ENCODE measurements at regions not wholly inside any gene's neighbourhood (a gene's known extent, or its start where the extent isn't known, plus 50 kb on each side); places are given as distances from the start of the nearest gene placed in this dataset.
A peak's percentile ranks its signal among the peaks of the same experiment; 100 is the strongest.

GRCh38 chr6:16907991-16908390 lies 146.7 kb upstream of the ATXN1 start:
- no peak for DNase-seq (ENCODE audit: extremely low read depth, low read depth)
- TF ChIP-seq CTCF (IDR thresholded peaks at IDR 0.05; ENCODE audit: low read depth, low read length): no peak

GRCh38 chr6:16904957-16905356 lies 143.7 kb upstream of the ATXN1 start:
- TF ChIP-seq CTCF (IDR thresholded peaks at IDR 0.05; ENCODE audit: low read depth, low read length): no peak
- no peak for DNase-seq (ENCODE audit: extremely low read depth, low read depth)

GRCh38 chr6:16903470-16903869 lies 142.2 kb upstream of the ATXN1 start:
- no peak for DNase-seq (ENCODE audit: extremely low read depth, low read depth)
- no peak for TF ChIP-seq CTCF (IDR thresholded peaks at IDR 0.05; ENCODE audit: low read depth, low read length)

- DNase-seq (ENCODE audit: extremely low read depth, low read depth): no peak
- no peak for TF ChIP-seq CTCF (IDR thresholded peaks at IDR 0.05; ENCODE audit: low read depth, low read length)
These were observed 141.2 kb upstream of the ATXN1 start for GRCh38 chr6:16902502-16902901.

- no peak for TF ChIP-seq CTCF (IDR thresholded peaks at IDR 0.05; ENCODE audit: low read depth, low read length)
- DNase-seq (ENCODE audit: extremely low read depth, low read depth): peak; percentile 53
These were observed 140.5 kb upstream of the ATXN1 start for GRCh38 chr6:16901782-16902181.

GRCh38 chr6:16901306-16901705 lies 140.0 kb upstream of the ATXN1 start:
- TF ChIP-seq CTCF (IDR thresholded peaks at IDR 0.05; ENCODE audit: low read depth, low read length): no peak
- no peak for DNase-seq (ENCODE audit: extremely low read depth, low read depth)

- no peak for TF ChIP-seq CTCF (IDR thresholded peaks at IDR 0.05; ENCODE audit: low read depth, low read length)
- DNase-seq (ENCODE audit: extremely low read depth, low read depth): no peak
These were observed 137.6 kb upstream of the ATXN1 start for GRCh38 chr6:16898640-16899396.
